Endothelial cell of umbilical vein (primary cell): ENCODE measurements at regions not wholly inside any gene's neighbourhood (a gene's known extent, or its start where the extent isn't known, plus 50 kb on each side); places are given as distances from the start of the nearest gene placed in this dataset.

Experiments used
- BruUV-seq: library from RNA; stranded (reverse); fragments of 400-500 nt; replicated peaks from 2 replicates; lab custom pipeline; 2021; lab: Mats Ljungman, UMichigan
- CTCF ChIA-PET: fragments of 300-600, 350-600 bp; sonication (Branson Sonifier 250); formaldehyde crosslinking; loops from one replicate; lab custom pipeline; 2021; ENCODE audit warnings: antibody characterized with exemption, inconsistent platforms; lab: Charles Lee
- POLR2A ChIA-PET: fragments of 300-600, 350-600 bp; sonication (Branson Sonifier 250); formaldehyde crosslinking; loops from one replicate; lab custom pipeline; 2021; ENCODE audit warnings: antibody characterized with exemption, inconsistent platforms; lab: Charles Lee
- DNase-seq: peaks from one replicate; pipeline ENCODE4 v3.0.0-alpha.2; 2011; ENCODE audit warnings: low read depth, low spot score
- FAIRE-seq: peaks from 2 replicates; lab custom pipeline; 2011; peaks lifted over from hg19 to GRCh38; lab: Jason Lieb, UNC
- H2AFZ ChIP-seq: 2 replicates; pipeline ENCODE4 v1.6.0; 2012; ENCODE audit warnings: low read depth, low read length, control low read depth, inconsistent platforms
- H3K27ac ChIP-seq: 2 replicates; pipeline ENCODE4 v1.5.1; 2011; ENCODE audit warnings: low read depth, mild to moderate bottlenecking, control low read depth, low read length, moderate library complexity; ENCODE audit not compliant: insufficient read depth
- H3K27me3 ChIP-seq, 2 experiments: 2 replicates each; pipeline versions ENCODE4 v1.6.0 to v1.6.1; 2011; ENCODE audit warnings: low read length in 2 of 2, mixed read lengths in 1 of 2; ENCODE audit not compliant: control insufficient read depth in 2 of 2, insufficient read depth in 2 of 2
- H3K36me3 ChIP-seq, 2 experiments: 2 replicates in 1 of 2; 3 replicates in 1 of 2; pipeline ENCODE4 v1.5.1; 2011; ENCODE audit warnings: low read length in 2 of 2, mild to moderate bottlenecking in 1 of 2, moderate library complexity in 1 of 2; ENCODE audit not compliant: control insufficient read depth in 2 of 2, insufficient read depth in 2 of 2; ENCODE audit errors: extremely low read depth in 1 of 2
- H3K4me1 ChIP-seq: 3 replicates; pipeline ENCODE4 v1.5.1; 2011; ENCODE audit warnings: mild to moderate bottlenecking, low read length; ENCODE audit not compliant: control insufficient read depth, insufficient read depth; ENCODE audit errors: extremely low read depth
- H3K4me2 ChIP-seq: 2 replicates; pipeline ENCODE4 v1.6.1; 2011; ENCODE audit warnings: low read length, control low read depth, mixed read lengths; ENCODE audit not compliant: insufficient read depth
- H3K4me3 ChIP-seq, 3 experiments: fragments of 200-600 bp in 1 of 3; sonication (generic), shearing (Covaris generic) in 1 of 3; replicated peaks in 1 of 3; 2 replicates each; pipeline ENCODE4 v1.5.1; 2011 to 2016; ENCODE audit warnings: control low read depth in 3 of 3, low read length in 3 of 3, mild to moderate bottlenecking in 2 of 3, inconsistent platforms in 1 of 3, low read depth in 1 of 3, moderate library complexity in 1 of 3; ENCODE audit not compliant: insufficient read depth in 1 of 3
- H3K79me2 ChIP-seq: 2 replicates; pipeline ENCODE4 v1.6.0; 2012; ENCODE audit warnings: low read length, inconsistent platforms; ENCODE audit not compliant: control insufficient read depth, insufficient read depth
- H3K9ac ChIP-seq: replicated peaks from 2 replicates; pipeline ENCODE3; 2011; ENCODE audit warnings: low read length, control low read depth; ENCODE audit not compliant: insufficient read depth; ENCODE audit errors: extremely low read depth
- H3K9me1 ChIP-seq: replicated peaks from 3 replicates; pipeline ENCODE4 v1.6.0; 2011; ENCODE audit warnings: mild to moderate bottlenecking, low read length; ENCODE audit not compliant: control insufficient read depth, insufficient read depth; ENCODE audit errors: extremely low read depth
- H3K9me3 ChIP-seq: replicated peaks from 2 replicates; pipeline ENCODE4 v1.5.1; 2012; ENCODE audit warnings: low read length, inconsistent platforms; ENCODE audit not compliant: control insufficient read depth, insufficient read depth
- H4K20me1 ChIP-seq: replicated peaks from 2 replicates; pipeline ENCODE3; 2011; ENCODE audit warnings: mild to moderate bottlenecking, low read length; ENCODE audit not compliant: control insufficient read depth, insufficient read depth; ENCODE audit errors: extremely low read depth
- EZH2 ChIP-seq: IDR thresholded peaks from 2 replicates; pipeline ENCODE4 v1.6.1; 2012; ENCODE audit warnings: borderline replicate concordance, low read depth, mild to moderate bottlenecking, moderate library complexity, low read length, inconsistent platforms; ENCODE audit not compliant: severe bottlenecking
- FOS ChIP-seq: IDR thresholded peaks from 2 replicates; pipeline ENCODE4 v1.6.1; 2011; ENCODE audit warnings: mild to moderate bottlenecking, low read length, moderate library complexity, borderline replicate concordance; ENCODE audit not compliant: insufficient read depth
- GATA2 ChIP-seq: IDR thresholded peaks from 2 replicates; pipeline ENCODE4 v1.7.0; 2011; ENCODE audit warnings: low read depth, mild to moderate bottlenecking, moderate library complexity, mixed read lengths, low read length; ENCODE audit not compliant: insufficient read length, insufficient read depth
- JUN ChIP-seq: IDR thresholded peaks from 2 replicates; pipeline ENCODE4 v1.6.1; 2011; ENCODE audit warnings: borderline replicate concordance, low read depth; ENCODE audit not compliant: insufficient read length, insufficient read depth
- MAX ChIP-seq: IDR thresholded peaks from 2 replicates; pipeline ENCODE4 v1.6.1; 2011; ENCODE audit not compliant: insufficient read depth, insufficient read length
- MYC ChIP-seq: IDR thresholded peaks from one replicate; pipeline ENCODE4 v1.6.1; 2011; ENCODE audit warnings: mild to moderate bottlenecking, low read depth, low read length
- POLR2A ChIP-seq: IDR thresholded peaks from 2 replicates; pipeline ENCODE4 v1.6.1; 2012; ENCODE audit warnings: low read depth, mild to moderate bottlenecking, control low read depth, low read length
- POLR2AphosphoS5 ChIP-seq: IDR thresholded peaks from 2 replicates; pipeline ENCODE4 v1.6.1; 2012; ENCODE audit warnings: low read depth, mild to moderate bottlenecking, control low read depth, low read length, moderate library complexity; ENCODE audit not compliant: insufficient read depth
- dilution Hi-C: fragments of 300-500 bp; cut with MboI; formaldehyde crosslinking; loops from one replicate; pipeline ENCODE4 v1.15.0; 2019; ENCODE audit warnings: low sequenced_read_pairs; ENCODE audit not compliant: extremely low pct_ligation_motif_present
- intact Hi-C: fragments of 100-400 bp; cut with micrococcal nuclease; formaldehyde crosslinking; loops from one replicate; pipeline ENCODE4 v1.10.0; 2022
- TF ChIP-seq, protein P1 (sequence below), 2 donors: IDR thresholded peaks; 1 replicate in 1 of 2; 2 replicates in 1 of 2; pipeline ENCODE4 v1.5.1; 2011; ENCODE audit warnings: low read length in 2 of 2, mild to moderate bottlenecking in 2 of 2, moderate library complexity in 2 of 2, control low read depth in 1 of 2, inconsistent platforms in 1 of 2, low read depth in 1 of 2; ENCODE audit not compliant: insufficient read depth in 1 of 2; ENCODE audit errors: extremely low read depth in 1 of 2

- H3K9me3 ChIP-seq = peaks cover 2% of the 10 kb centered on the region
- no peaks in the 10 kb centered on the region for H3K36me3 ChIP-seq
- H3K27ac ChIP-seq = no peak overlapping the region
- no peak overlapping the region for H3K4me3 ChIP-seq
- H3K4me2 ChIP-seq = no peak overlapping the region
- no peak for TF ChIP-seq EZH2
- no peak for TF ChIP-seq MYC
- TF ChIP-seq, protein P1, sequence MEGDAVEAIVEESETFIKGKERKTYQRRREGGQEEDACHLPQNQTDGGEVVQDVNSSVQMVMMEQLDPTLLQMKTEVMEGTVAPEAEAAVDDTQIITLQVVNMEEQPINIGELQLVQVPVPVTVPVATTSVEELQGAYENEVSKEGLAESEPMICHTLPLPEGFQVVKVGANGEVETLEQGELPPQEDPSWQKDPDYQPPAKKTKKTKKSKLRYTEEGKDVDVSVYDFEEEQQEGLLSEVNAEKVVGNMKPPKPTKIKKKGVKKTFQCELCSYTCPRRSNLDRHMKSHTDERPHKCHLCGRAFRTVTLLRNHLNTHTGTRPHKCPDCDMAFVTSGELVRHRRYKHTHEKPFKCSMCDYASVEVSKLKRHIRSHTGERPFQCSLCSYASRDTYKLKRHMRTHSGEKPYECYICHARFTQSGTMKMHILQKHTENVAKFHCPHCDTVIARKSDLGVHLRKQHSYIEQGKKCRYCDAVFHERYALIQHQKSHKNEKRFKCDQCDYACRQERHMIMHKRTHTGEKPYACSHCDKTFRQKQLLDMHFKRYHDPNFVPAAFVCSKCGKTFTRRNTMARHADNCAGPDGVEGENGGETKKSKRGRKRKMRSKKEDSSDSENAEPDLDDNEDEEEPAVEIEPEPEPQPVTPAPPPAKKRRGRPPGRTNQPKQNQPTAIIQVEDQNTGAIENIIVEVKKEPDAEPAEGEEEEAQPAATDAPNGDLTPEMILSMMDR (IDR thresholded peaks at IDR 0.05; ENCODE audit: extremely low read depth in 1 of 2, insufficient read depth in 1 of 2, low read depth in 1 of 2, low read length in 2 of 2) = no peak
- no peak for TF ChIP-seq GATA2
- TF ChIP-seq POLR2A = no peak
- TF ChIP-seq JUN = no peak
- TF ChIP-seq MAX = no peak
- no peak for TF ChIP-seq POLR2AphosphoS5
- no peak for TF ChIP-seq FOS
- no peaks in the 10 kb centered on the region for H3K4me1 ChIP-seq
- intact Hi-C loops = no loop called here
- FAIRE-seq (no peak), DNase-seq (no peak)
- H3K9ac ChIP-seq = no peak overlapping the region
- H3K27me3 ChIP-seq = no peaks in the 10 kb centered on the region
- H2AFZ ChIP-seq = no peak overlapping the region
- no peaks in the 10 kb centered on the region for H4K20me1 ChIP-seq
- ChIA-PET CTCF (no interaction called here), POLR2A (no interaction called here)
- no peaks in the 10 kb centered on the region for H3K79me2 ChIP-seq
- dilution Hi-C loops = no loop called here
- no TSS peak for BruUV-seq
- no peaks in the 10 kb centered on the region for H3K9me1 ChIP-seq
Measured at GRCh38 chr20:60694763-60695162, 557.3 kb upstream of the CDH4 start.
